HEK293T (cell line): ENCODE measurements at regions not wholly inside any gene's neighbourhood (a gene's known extent, or its start where the extent isn't known, plus 50 kb on each side); places are given as distances from the start of the nearest gene placed in this dataset.
A peak's percentile ranks its signal among the peaks of the same experiment; 100 is the strongest.
"Not testable (repeated sequence)": the region's sequence is repeated elsewhere in the genome, so short reads cannot be mapped to it uniquely, and the experiment has no call there.

Experiments
- CTCF ChIA-PET: fragments of 350-600 bp; formaldehyde crosslinking; extraction: SDS; loops from one replicate; lab custom pipeline; 2021; ENCODE audit warnings: antibody characterized with exemption, inconsistent platforms; lab: Yijun Ruan, JAX
- POLR2A ChIA-PET: fragments of 350-600 bp; formaldehyde crosslinking; extraction: SDS; loops from one replicate; lab custom pipeline; 2020; ENCODE audit warnings: antibody characterized with exemption, inconsistent platforms; lab: Yijun Ruan, JAX
- DNase-seq: peaks from one replicate; pipeline ENCODE4 v3.0.0; 2012; ENCODE audit warnings: mixed read lengths; ENCODE audit errors: extremely low spot score
- ARNT ChIP-seq: fragments of 450-650 bp; IDR thresholded peaks from 2 replicates; pipeline ENCODE4 v1.6.1; 2017; ENCODE audit warnings: mild to moderate bottlenecking
- BHLHE40 ChIP-seq: fragments of 450-650 bp; IDR thresholded peaks from 2 replicates; pipeline ENCODE4 v1.6.1; 2016; ENCODE audit warnings: mild to moderate bottlenecking, moderate library complexity, borderline replicate concordance
- CTBP1 ChIP-seq: fragments of 450-650 bp; IDR thresholded peaks from 2 replicates; pipeline ENCODE4 v1.6.1; 2016; ENCODE audit warnings: borderline replicate concordance
- ELF4 ChIP-seq: fragments of 450-650 bp; IDR thresholded peaks from 2 replicates; pipeline ENCODE4 v1.6.1; 2017; ENCODE audit warnings: antibody characterized with exemption
- FOXA1 ChIP-seq: fragments of 450-650 bp; IDR thresholded peaks from 2 replicates; pipeline ENCODE4 v1.6.1; 2016; ENCODE audit warnings: mild to moderate bottlenecking
- FOXM1 ChIP-seq: fragments of 450-650 bp; IDR thresholded peaks from 2 replicates; pipeline ENCODE4 v1.6.1; 2017; ENCODE audit warnings: mild to moderate bottlenecking, borderline replicate concordance
- HDGF ChIP-seq: fragments of 450-650 bp; IDR thresholded peaks from 2 replicates; pipeline ENCODE4 v1.6.1; 2017; ENCODE audit warnings: antibody characterized with exemption, borderline replicate concordance
- L3MBTL2 ChIP-seq: fragments of 450-650 bp; conservative IDR thresholded peaks from 2 replicates; pipeline ENCODE4 v1.6.1; 2016; ENCODE audit warnings: mild to moderate bottlenecking
- LEF1 ChIP-seq: fragments of 450-650 bp; IDR thresholded peaks from 2 replicates; pipeline ENCODE4 v1.6.1; 2017; ENCODE audit warnings: mild to moderate bottlenecking, borderline replicate concordance
- NFRKB ChIP-seq: fragments of 450-650 bp; IDR thresholded peaks from 2 replicates; pipeline ENCODE4 v1.6.1; 2016; ENCODE audit warnings: mild to moderate bottlenecking, moderate library complexity
- SP1 ChIP-seq: fragments of 450-650 bp; IDR thresholded peaks from 2 replicates; pipeline ENCODE4 v1.6.1; 2017
- SUZ12 ChIP-seq: fragments of 450-650 bp; IDR thresholded peaks from 2 replicates; pipeline ENCODE4 v1.6.1; 2016; ENCODE audit warnings: mild to moderate bottlenecking
- TARDBP ChIP-seq: fragments of 450-650 bp; IDR thresholded peaks from 2 replicates; pipeline ENCODE4 v1.6.1; 2016
- ZNF384 ChIP-seq: fragments of 450-650 bp; IDR thresholded peaks from 2 replicates; pipeline ENCODE4 v1.6.1; 2016
- TF ChIP-seq, protein P1 (sequence below): fragments of 450-650 bp; IDR thresholded peaks from 2 replicates; pipeline ENCODE4 v1.6.1; 2016

DNA sequence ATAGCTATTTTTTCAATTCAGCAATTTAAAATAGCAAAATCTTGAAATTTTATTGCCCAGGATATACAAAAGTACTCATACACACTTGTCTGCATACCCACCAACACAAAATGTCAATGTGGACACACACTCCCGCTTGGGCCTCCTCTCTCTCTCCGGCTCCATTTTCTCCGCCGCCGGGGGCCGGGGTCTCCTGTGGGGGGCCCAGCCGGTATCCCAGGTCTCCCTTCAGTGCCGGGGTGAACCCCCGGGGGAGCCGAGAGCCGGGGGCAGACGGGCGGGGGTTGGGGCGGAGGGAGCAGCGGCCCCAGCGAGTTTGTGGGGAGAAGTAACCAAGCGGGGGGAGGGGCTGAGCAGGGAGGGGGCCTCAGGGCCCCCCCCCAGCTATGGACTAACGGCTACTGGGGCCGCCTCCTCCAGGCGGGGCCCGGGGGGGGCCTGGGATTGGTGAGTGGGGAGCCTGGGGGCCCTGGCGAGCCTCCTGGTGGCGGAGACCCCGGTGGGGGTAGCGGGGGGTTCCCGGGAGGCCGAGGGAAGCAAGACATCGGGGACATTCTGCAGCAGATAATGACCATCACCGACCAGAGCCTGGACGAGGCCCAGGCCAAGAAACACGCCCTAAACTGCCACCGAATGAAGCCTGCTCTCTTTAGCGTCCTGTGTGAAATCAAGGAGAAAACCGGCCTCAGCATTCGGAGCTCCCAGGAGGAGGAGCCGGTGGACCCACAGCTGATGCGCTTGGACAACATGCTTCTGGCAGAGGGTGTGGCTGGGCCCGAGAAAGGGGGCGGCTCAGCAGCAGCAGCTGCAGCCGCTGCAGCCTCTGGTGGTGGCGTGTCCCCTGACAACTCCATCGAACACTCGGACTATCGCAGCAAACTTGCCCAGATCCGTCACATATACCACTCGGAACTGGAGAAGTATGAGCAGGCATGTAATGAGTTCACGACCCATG is 56.6 kb downstream of the CHST2 start:
- POLR2A ChIA-PET, CTCF ChIA-PET, DNase-seq: not testable (repeated sequence)

GRCh38 chr3:143177965-143178364 is 58.4 kb downstream of the CHST2 start:
- CTCF ChIA-PET, result interaction anchor here (0.6 kb wide), 1 partner anchor 38 kb away, joined by 4 read pairs; no protein-coding TSS in a partner anchor
- POLR2A ChIA-PET, DNase-seq: not testable (repeated sequence)

GRCh38 chr3:143178775-143179548 is 59.4 kb downstream of the CHST2 start:
- POLR2A ChIA-PET, CTCF ChIA-PET, DNase-seq: not testable (repeated sequence)

GRCh38 chr3:143179603-143180002 is 60.0 kb downstream of the CHST2 start:
- TF ChIP-seq SUZ12 (no peak), FOXA1 (no peak), HDGF (no peak), ELF4 (no peak)
- TF ChIP-seq, protein P1, sequence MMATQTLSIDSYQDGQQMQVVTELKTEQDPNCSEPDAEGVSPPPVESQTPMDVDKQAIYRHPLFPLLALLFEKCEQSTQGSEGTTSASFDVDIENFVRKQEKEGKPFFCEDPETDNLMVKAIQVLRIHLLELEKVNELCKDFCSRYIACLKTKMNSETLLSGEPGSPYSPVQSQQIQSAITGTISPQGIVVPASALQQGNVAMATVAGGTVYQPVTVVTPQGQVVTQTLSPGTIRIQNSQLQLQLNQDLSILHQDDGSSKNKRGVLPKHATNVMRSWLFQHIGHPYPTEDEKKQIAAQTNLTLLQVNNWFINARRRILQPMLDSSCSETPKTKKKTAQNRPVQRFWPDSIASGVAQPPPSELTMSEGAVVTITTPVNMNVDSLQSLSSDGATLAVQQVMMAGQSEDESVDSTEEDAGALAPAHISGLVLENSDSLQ, result no peak
- DNase-seq, result no peak
- ChIA-PET CTCF (no interaction called here), POLR2A (no interaction called here)

- CTCF ChIA-PET, POLR2A ChIA-PET, DNase-seq: not testable (repeated sequence)
Observed at GRCh38 chr3:143180860-143181259, 61.3 kb downstream of the CHST2 start.

GRCh38 chr3:143181977-143182376 is 62.4 kb downstream of the CHST2 start:
- DNase-seq, POLR2A ChIA-PET, CTCF ChIA-PET: not testable (repeated sequence)

- TF ChIP-seq LEF1 (no peak), FOXM1 (no peak), ELF4 (no peak), NFRKB (no peak), HDGF (no peak), SP1 (no peak), SUZ12 (no peak), TARDBP (no peak), ARNT (no peak), BHLHE40 (no peak), L3MBTL2 (no peak), CTBP1 (no peak)
- TF ChIP-seq, protein P1, result no peak
- POLR2A ChIA-PET, result no interaction called here
- CTCF ChIA-PET, result no interaction called here
- DNase-seq, result no peak
Observed at GRCh38 chr3:143182866-143183664, 63.5 kb downstream of the CHST2 start.

DNA sequence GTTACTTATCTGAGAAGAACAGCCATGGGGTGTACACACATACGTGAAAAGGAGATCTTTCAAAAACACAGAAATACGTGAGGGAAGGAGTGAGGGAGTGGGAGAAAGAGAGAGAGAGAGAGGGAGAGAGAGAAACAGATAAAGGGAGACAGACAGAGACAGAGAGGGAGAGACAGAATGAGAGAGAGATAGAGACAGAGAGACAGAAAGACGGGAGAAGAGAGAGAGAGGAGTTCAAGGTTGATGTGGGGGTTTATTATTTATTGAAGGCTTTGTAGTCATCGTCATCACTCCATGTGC is 64.0 kb downstream of the CHST2 start:
- POLR2A ChIA-PET, result no interaction called here
- TF ChIP-seq, protein P1, result no peak
- TF ChIP-seq CTBP1 (0 out of 2 replicates have a peak, but pooled peaks have one; percentile 14), BHLHE40 (no peak), SUZ12 (no peak), ARNT (no peak), ZNF384 (no peak)
- CTCF ChIA-PET, result no interaction called here
- no peak for DNase-seq
